ENCODE measurements at regions not wholly inside any gene's neighbourhood (a gene's known extent, or its start where the extent isn't known, plus 50 kb on each side); places are given as distances from the start of the nearest gene placed in this dataset.

GRCh38 chr4:56155432-56155831 is 206.7 kb downstream of the CEP135 start:
- no peak for ATAC-seq
- Histone ChIP-seq H3K4me1 (ENCODE audit: insufficient read depth, low read length) (0 out of 2 replicates have a peak, but pooled peaks cover 1% of the 10 kb centered on the region), H3K27ac (ENCODE audit: extremely low read length, insufficient read depth, low read length) (no peak overlapping the region), H4K20me1 (ENCODE audit: insufficient read depth, low read length) (no peaks in the 10 kb centered on the region), H3K4me3 (replicated peaks in 1 of 3; ENCODE audit: insufficient read depth in 1 of 3, low read depth in 2 of 3, low read length in 3 of 3) (no peak overlapping the region), H3K27me3 (ENCODE audit: control insufficient read depth in 1 of 2, insufficient read depth in 2 of 2, low read length in 2 of 2) (no peaks in the 10 kb centered on the region), H3K4me2 (ENCODE audit: low read depth, low read length) (no peak overlapping the region), H2AFZ (ENCODE audit: low read length) (no peak overlapping the region), H3K9ac (ENCODE audit: insufficient read depth, low read depth, low read length) (no peak overlapping the region), H3K79me2 (ENCODE audit: insufficient read depth, low read length) (no peaks in the 10 kb centered on the region), H3K9me3 (ENCODE audit: low read length) (no peaks in the 10 kb centered on the region), H3K36me3 (replicated peaks in 1 of 2; ENCODE audit: control insufficient read depth in 1 of 2, insufficient read depth in 2 of 2, low read length in 2 of 2) (no peaks in the 10 kb centered on the region)
- no peak for TF ChIP-seq FOXC1 (CRISPR knock-in tag; IDR thresholded peaks at IDR 0.05; ENCODE audit: borderline replicate concordance)
- peak; percentile 69 for TF ChIP-seq ZNF629 (CRISPR knock-in tag; conservative IDR thresholded peaks at IDR 0.05)
- no peak for DNase-seq (ENCODE audit: low spot score)
- intact Hi-C loops (cut with micrococcal nuclease; ENCODE audit: unreplicated experiment): no loop called here
- no peak for FAIRE-seq
- BruUV-seq (replicated peaks): no TSS peak
- in situ Hi-C loops (cut with HindIII; ENCODE audit: extremely low pct_ligation_motif_present, low pct_unique_long_range_greater_than_20kb): no loop called here
- CTCF ChIA-PET (ENCODE audit: low intra/inter-chr PET ratio, low total read pairs): no interaction called here
- POLR2A ChIA-PET: no interaction called here
- 86% methylated on average over 4 of the region's 4 CpGs for WGBS (ENCODE audit: low lambda C conversion rate)

GRCh38 chr4:56149591-56149990 is 200.8 kb downstream of the CEP135 start:
- Histone ChIP-seq H3K27ac (ENCODE audit: extremely low read length, insufficient read depth, low read length) (no peak overlapping the region), H2AFZ (ENCODE audit: low read length) (no peak overlapping the region), H3K4me2 (ENCODE audit: low read depth, low read length) (no peak overlapping the region), H3K9ac (ENCODE audit: insufficient read depth, low read depth, low read length) (no peak overlapping the region), H3K36me3 (replicated peaks in 1 of 2; ENCODE audit: control insufficient read depth in 1 of 2, insufficient read depth in 2 of 2, low read length in 2 of 2) (no peaks in the 10 kb centered on the region), H3K79me2 (ENCODE audit: insufficient read depth, low read length) (no peaks in the 10 kb centered on the region), H3K9me3 (ENCODE audit: low read length) (no peaks in the 10 kb centered on the region), H3K27me3 (ENCODE audit: control insufficient read depth in 1 of 2, insufficient read depth in 2 of 2, low read length in 2 of 2) (no peaks in the 10 kb centered on the region), H3K4me3 (replicated peaks in 1 of 3; ENCODE audit: insufficient read depth in 1 of 3, low read depth in 2 of 3, low read length in 3 of 3) (no peak overlapping the region), H3K4me1 (ENCODE audit: insufficient read depth, low read length) (no peaks in the 10 kb centered on the region), H4K20me1 (ENCODE audit: insufficient read depth, low read length) (no peaks in the 10 kb centered on the region)
- in situ Hi-C loops (cut with HindIII; ENCODE audit: extremely low pct_ligation_motif_present, low pct_unique_long_range_greater_than_20kb) (no loop called here), intact Hi-C loops (cut with micrococcal nuclease; ENCODE audit: unreplicated experiment) (no loop called here)
- ChIA-PET POLR2A (no interaction called here), CTCF (ENCODE audit: low intra/inter-chr PET ratio, low total read pairs) (no interaction called here)
- no peak for DNase-seq (ENCODE audit: low spot score)
- no peak for FAIRE-seq
- no peak for TF ChIP-seq ZNF124 (CRISPR knock-in tag; IDR thresholded peaks at IDR 0.05)
- no peak for TF ChIP-seq ZNF639 (CRISPR knock-in tag; conservative IDR thresholded peaks at IDR 0.05)
- BruUV-seq (replicated peaks): no TSS peak
- WGBS (ENCODE audit: low lambda C conversion rate): 57% methylated on average over 2 of the region's 2 CpGs
- ATAC-seq: no peak

Measured in HepG2 (cell line).